ENCODE measurements at regions not wholly inside any gene's neighbourhood (a gene's known extent, or its start where the extent isn't known, plus 50 kb on each side); places are given as distances from the start of the nearest gene placed in this dataset.
"Not testable (repeated sequence)": the region's sequence is repeated elsewhere in the genome, so short reads cannot be mapped to it uniquely, and the experiment has no call there.

DNA sequence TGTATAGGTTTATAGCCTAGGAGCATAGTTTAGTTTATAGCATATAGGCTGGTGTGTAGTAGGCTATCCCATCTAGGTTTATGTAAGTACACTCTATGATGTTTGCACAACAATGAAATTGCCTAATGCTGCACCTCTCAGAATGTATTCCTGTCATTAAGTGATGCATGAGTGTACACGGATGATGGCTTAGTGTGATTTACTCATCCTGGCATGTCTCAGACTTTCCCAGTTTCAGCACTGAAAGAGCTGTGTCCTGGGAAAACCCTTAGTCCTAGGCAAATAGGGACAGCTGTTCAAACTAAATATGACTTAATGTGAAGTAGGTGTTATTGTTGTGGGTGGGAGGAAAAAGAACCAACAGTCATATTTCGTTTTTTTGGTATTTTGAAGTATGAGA lies 264.9 kb upstream of the MAGEB18 start:
- H3K27ac ChIP-seq, result no peak overlapping the region
- TF ChIP-seq, protein P1, sequence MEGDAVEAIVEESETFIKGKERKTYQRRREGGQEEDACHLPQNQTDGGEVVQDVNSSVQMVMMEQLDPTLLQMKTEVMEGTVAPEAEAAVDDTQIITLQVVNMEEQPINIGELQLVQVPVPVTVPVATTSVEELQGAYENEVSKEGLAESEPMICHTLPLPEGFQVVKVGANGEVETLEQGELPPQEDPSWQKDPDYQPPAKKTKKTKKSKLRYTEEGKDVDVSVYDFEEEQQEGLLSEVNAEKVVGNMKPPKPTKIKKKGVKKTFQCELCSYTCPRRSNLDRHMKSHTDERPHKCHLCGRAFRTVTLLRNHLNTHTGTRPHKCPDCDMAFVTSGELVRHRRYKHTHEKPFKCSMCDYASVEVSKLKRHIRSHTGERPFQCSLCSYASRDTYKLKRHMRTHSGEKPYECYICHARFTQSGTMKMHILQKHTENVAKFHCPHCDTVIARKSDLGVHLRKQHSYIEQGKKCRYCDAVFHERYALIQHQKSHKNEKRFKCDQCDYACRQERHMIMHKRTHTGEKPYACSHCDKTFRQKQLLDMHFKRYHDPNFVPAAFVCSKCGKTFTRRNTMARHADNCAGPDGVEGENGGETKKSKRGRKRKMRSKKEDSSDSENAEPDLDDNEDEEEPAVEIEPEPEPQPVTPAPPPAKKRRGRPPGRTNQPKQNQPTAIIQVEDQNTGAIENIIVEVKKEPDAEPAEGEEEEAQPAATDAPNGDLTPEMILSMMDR (conservative IDR thresholded peaks at IDR 0.05), result no peak

DNA sequence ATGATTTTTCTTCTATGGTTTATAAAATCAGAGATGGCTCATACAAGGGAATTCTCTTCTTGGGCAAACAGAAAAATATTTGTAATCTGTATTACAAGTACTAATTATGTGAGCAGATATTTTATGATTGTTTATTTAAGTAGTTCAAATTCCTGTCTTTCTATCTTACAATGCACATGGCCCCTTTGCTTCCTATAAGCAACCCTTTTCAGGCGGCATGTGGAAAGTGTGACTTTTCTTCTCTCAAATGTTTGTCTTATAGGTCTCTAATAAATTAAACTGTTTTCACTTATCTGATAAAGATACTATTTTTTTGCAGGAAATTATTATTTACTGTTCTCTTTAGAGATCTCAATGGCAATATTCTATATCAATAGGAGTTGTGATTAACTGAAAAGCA lies 259.3 kb upstream of the MAGEB18 start:
- TF ChIP-seq, protein P1 (conservative IDR thresholded peaks at IDR 0.05), result no peak
- no peak overlapping the region for H3K27ac ChIP-seq

DNA sequence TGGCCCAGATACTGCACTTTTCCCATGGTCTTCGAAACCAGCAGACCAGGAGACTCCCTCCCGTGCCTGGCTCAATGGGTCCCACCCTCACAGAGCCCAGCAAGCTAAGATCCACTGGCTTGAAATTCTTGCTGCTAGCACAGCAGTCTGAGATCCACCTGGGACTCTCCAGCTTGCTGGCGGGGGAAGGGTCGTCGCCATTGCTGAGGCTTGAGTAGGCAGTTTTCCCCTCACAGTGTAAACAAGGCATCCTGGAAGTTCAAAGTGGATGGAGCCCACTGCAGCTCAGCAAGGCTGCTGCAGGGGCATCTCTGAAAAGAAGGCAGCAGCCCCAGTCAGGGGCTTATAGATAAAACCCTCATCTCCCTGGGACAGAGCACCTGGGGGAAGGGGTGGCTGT lies 255.6 kb upstream of the MAGEB18 start:
- H3K27ac ChIP-seq, result not testable (repeated sequence)

DNA sequence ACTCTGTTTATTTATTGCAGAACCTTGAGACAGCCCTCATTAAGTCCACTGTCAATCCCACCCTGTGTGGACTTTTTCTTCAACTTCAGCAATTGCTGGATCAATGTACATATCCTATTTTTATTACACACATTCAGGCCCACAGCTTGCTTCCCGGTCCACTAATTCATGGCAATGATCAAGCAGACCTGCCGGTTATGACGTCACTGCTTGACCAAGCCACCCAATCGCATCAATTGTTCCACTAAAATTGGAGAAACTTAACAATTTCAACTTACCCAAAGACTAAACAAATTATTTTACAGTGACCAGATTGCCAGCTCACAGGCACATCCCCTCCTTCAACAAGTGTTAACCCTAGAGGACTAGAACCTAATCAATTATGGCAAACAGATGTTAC lies 240.4 kb upstream of the MAGEB18 start:
- H3K27ac ChIP-seq, result no peak overlapping the region
- TF ChIP-seq, protein P1 (conservative IDR thresholded peaks at IDR 0.05), result no peak

DNA sequence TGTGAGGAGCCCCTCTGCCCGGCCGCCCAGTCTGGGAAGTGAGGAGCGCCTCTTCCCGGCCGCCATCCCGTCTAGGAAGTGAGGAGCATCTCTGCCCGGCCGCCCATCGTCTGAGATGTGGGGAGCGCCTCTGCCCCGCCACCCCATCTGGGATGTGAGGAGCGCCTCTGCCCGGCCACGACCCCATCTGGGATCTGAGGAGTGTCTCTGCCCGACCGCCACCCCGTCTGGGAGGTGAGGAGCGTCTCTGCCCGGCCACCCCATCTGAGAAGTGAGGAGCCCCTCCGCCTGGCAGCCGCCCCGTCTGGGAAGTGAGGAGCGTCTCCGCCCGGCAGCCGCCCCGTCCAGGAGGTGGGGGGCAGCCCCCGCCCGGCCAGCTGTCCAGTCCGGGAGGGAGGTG lies 232.4 kb upstream of the MAGEB18 start:
- H3K27ac ChIP-seq, result not testable (repeated sequence)

DNA sequence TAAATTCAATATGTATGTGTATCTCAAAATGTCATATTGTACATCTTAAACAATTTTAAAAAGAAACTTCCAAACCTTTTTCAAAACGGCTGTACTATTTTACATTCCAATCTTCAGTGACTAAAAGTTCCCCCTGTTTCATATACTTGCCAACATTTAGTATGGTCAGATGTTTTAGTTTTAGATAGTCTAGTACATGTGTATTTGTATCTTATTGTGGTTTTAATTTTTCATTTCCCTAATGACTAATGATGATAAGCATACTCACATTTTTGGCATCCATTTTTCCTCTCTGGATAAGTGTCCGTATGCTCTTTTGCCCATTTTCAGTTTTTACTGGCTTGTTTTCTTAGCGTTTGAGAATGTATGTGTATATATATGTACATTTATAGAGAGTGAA lies 212.2 kb upstream of the MAGEB18 start:
- TF ChIP-seq, protein P1 (conservative IDR thresholded peaks at IDR 0.05), result no peak
- H3K27ac ChIP-seq, result no peak overlapping the region

DNA sequence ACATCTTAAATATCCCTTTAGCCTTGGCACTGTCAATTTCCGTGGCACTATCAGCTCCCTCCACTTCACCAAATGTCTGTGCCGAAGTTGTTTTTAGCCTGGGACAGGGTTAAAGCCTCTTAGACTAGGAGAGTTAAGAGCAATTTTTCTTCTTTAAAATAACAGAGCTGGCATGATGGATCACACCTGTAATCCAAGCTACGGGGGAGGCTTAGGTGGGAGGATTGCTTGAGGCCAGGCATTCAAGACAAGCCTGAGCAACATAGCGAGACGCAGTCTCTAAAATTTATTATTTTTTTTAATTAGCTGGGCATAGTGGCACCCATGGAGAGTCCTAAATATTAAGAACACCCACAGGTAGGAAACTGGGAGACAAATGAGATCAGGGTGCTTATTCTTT lies 209.8 kb upstream of the MAGEB18 start:
- H3K27ac ChIP-seq, result no peak overlapping the region
- TF ChIP-seq, protein P1 (conservative IDR thresholded peaks at IDR 0.05), result no peak

DNA sequence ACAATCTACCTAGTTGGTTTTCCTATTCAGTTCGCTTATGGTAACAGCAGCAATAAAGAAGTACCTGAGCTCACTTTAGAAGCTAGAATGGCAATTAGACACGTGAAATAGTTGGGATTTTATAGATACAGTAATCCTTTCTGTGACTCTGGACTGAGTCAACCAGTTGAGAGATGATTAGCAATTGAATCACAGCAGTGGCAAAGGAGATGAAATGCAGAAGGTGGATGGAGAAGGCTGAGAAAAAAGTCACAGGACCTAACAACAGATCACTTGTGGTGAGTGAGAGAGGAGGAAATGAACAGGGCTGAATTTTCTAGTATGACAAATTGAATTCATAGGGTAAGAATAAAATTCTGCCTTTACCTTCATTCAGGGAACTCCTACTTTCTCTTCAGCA lies 197.1 kb upstream of the MAGEB18 start:
- TF ChIP-seq, protein P1 (conservative IDR thresholded peaks at IDR 0.05), result no peak

DNA sequence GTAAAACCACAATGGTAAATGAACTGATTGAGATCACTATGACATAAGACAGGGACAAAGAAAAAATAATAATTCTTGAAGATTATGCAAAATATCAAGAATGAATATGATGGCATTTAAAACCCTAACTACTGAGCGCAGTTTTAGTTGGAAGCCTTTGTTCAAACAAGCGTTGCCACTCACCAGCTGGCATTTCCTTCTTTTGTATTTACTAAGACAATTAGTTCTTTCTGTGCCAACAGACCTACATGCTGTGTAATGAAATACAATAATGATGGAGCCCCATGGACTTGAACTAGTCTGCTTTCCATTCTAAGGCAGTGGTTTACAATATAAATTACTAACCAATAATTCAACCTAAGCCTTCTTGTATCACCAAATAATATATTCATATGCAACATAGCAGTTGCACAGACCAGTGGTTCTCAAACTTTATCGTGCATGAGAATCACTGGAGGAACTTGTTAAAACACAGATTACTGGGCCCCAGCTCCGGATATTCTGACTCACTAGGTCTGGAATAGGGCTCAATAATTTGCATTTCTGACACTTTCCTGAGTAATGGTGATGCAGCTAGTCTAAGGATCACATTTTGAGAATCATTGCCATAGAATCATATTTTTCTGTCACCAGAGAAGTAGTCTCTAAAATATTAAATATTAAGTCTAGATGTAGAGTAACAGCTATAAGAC lies 196.4 kb upstream of the MAGEB18 start:
- H3K27ac ChIP-seq, result no peak overlapping the region
- TF ChIP-seq, protein P1 (conservative IDR thresholded peaks at IDR 0.05), result no peak

More for the DNA sequence above, 197.1 kb upstream of the MAGEB18 start:
- H3K27ac ChIP-seq, result no peak overlapping the region

All from VCaP (cell line).